GM19463 (cell line): ENCODE measurements at regions not wholly inside any gene's neighbourhood (a gene's known extent, or its start where the extent isn't known, plus 50 kb on each side); places are given as distances from the start of the nearest gene placed in this dataset.

ENCODE experiments used
- ATAC-seq: cut with Tn5 transposase; IDR thresholded peaks from one replicate; pipeline ENCODE4 v1.9.1; 2021; ENCODE audit warnings: mild to moderate bottlenecking, moderate library complexity; ENCODE audit not compliant: unreplicated experiment

DNA sequence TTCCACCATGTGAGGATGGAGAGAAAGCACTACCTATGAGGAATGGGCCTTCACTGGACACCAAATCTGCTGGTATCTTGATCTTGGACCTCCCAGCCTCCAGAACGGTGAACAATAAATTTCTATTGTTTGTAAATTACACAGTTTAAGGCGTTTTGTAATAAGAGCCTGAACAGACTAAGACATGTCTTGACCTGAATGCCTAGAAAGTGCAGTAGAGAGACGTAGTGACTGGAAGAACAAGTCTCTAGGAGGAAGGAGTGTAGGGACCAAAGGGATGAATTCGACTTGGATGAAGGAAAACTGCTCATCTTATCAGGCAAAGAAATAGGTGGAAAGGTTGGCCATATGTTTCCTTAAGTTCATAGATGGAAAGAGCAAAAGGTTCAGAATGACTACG is 309.8 kb upstream of the RGMB start:
- ATAC-seq: no peak

DNA sequence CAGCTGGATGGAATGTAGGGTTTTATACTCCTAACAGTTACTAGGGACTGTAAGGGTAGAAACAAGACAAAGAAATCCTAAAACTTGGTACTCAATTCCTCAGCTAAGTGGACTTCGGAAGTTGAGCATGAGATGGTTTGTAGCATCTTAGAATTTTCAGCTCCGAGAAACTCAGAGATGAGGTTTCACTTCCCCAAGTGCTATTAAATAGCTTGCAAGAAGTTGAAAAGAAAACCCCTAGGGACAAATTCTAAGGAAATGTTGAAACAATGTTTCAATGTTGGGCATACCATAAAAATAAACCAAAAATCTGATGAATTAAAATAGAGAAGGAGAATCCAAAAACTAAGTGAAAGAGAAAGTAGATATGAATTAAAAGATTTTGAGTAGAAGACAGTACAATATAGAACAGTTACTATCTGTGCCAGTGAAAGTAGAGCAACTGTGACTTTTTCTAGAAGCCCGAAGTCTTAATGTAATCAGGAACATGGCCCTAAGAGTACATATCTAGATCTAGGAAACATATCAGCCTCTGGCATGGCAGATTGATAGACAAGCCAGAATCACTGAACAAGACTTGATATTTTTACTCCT is 308.6 kb upstream of the RGMB start:
- ATAC-seq: peak; percentile 74

DNA sequence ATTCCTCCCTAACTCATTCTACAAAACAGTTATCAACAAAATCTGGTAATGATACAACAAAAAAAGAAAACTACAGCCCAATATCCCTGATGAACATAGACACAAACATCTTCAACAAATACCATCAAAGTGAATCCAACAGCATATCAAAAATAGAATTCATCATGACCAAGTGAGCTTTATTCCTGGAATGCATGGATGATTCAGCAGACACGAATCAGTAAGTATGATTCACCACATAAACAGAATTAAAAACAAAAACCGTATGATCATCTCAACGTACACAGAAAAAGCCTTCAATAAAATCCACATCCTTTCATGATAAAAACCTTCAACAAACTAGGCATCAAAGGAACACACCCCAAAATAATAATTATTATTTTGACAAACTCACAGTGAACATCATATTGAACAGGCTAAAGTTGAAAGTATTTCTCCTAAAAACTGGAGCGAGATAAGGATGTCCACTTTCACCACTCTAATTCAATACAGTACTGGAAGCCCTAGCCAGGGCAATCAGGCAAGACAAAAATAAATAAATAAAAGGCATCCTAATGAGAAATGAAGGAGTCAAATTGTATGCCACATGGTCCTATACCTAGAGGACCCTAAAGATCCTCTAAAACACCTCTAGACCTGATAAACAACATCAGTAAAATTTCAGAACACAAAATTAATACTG is 305.1 kb upstream of the RGMB start:
- ATAC-seq: no peak

DNA sequence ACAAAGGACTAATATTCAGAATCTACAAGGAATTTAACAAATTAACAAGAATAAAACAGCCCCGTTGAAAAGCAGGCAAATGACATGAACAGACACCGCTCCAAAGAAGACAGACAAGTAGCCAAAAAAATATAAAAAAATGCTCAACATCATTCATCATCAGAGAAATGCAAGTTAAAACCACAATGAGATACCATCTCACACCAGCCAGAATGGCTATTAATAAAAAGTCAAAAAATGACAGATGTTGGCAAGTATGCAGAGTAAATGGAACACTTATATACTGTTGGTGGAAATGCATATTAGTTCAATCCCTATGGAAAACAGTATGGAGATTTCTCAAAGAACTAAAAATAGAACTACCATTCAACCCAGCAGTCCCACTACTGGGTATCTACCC is 302.7 kb upstream of the RGMB start:
- ATAC-seq: no peak

DNA sequence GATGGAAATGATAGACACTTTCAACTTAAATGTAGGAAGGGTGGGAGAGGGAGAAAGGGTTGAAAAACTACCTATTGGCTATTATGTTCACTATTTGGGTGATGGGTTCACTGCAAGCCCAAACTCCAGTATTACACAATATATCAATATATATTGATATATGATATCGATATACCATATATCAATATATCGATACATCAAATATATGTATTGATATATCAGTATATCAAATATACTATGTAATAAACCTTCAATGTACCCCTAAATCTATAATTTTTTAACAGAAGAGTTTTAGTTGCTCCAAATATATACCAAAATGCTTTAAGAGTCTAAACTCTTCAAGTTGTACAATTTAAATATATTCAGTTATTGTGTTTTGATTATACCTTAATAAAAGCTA is 302.0 kb upstream of the RGMB start:
- ATAC-seq: no peak

DNA sequence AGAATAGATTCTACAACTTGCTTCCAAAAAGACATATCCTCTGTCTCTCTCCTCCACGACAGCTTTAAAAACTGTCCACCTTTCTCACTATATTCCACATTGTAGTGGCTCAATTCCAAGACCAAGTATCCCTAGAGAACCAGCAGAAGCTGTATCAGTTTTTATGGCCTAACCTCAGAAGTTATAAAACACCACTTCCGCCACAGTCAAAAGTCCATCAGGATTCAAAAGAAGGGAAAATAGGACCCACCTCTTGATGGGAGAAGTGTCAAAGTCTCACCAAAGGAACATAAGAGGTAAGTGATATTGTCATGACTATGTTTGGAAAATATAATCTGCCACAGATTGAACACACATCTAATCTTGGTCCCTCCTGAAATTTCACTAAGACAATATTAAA is 299.2 kb upstream of the RGMB start:
- no peak for ATAC-seq

DNA sequence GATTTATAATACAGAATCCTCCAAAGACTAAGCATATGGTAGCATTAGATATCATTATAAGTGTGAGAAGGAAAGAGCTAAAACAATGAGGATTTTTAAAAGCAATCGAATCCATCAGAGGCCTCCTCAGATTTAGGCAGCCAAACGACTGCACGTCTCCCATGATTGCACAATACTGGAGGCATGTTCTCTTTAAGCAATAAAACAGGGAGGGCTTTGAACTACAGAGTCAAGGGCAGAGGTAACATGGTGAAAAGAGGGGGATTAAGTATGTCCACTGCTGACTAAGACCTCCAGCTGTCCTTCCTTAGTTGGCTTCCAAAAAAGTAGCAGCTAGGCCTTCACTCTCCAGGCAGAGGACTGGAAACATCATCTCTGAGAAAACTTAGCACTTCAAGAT is 298.7 kb upstream of the RGMB start:
- no peak for ATAC-seq

DNA sequence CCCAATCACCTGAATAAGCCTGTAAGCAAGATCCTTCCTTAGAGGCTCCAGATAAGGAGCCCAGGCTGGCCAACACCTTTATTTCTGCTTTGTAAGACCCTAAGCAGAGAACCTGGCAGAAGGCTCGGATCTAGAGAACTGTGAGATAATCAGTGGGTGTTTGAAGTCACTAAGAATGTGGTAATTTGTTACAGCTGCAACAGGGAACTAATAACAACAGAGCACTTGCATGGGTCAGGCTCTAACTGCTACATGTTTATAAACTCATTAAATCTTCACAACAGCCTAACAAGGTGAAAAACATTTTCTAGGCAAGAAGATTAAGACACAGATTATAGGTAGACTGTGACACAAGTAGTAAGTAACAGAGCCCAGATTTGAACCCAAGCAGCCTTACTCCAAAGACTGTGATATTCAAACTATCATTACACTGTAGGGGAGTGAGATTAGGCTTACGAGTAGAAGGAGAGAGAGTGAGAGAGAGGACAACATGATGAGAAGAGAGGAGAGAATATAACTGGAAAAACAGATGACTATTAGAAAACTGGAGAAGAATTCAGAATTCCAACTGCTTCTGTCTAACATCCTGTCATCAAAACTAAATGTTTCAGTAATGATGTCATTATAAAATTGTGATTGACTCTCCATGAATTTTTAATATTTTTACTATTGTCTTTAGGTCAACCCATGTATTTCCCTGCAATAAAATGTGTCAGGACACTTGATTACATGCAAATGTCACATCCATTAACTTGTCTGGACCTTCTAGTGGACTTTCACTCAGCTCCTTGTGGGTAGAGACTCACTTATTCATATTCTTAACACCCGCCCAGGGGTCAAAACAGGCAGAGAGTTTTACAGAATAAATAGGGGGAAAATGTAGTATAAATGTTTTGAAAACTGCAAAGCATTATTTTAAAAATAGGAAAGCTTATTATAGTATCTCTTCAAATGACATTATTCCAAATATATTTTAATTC is 290.9 kb upstream of the RGMB start:
- ATAC-seq: no peak

DNA sequence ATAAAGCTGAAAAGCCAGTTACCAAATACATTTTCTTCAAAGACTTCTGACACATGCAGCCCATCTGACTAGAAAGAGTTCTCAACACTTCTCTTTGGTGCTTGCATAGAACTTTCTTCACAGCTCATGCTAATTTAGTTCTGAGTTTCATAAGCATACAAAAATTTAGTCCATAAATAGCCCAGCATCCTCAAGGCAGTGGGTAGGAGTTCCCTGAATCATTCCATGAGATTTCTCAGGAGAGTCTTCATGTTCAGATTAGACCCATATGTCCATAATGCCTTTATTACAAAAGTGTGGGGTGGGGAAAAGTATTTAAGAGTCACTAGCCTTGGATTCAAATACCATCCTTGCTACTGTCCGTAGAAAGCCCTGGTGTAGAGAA is 290.2 kb upstream of the RGMB start:
- no peak for ATAC-seq

DNA sequence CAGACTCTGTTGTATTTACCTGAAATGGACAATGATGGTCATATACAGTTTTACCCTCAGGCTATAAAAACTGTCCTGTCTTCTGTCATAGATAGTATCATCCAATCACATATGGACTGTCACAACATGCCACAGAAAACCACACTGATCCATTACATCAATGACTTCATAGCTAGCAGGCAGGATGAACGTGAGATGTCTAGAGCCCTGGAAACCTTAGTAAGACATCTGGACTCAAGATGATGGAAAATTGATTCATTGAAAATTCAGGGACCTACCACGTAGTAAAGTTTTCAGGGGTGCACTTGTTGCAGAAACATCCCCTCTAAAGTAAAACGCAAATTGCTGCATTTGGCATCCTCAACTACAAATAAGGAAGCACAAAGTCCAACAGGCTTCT is 284.4 kb upstream of the RGMB start:
- ATAC-seq: no peak

DNA sequence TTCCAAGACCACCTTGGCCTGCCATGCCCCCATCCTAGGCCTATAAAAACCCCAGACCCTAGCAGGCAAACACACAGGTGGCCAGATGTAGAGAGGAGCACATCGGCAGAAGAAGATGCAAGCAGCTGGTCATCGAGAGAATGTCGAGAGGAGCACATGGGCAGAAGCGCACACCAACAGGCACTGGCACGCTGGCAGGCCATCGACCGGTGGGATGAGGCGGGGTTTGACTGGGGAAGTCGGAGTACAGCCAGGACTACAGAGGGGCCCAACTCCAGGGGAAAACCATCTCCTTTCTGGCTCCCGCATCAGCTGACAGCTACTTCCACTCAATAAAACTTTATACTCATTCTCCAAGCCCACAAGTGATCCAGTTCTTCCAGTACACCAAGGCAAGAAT is 283.1 kb upstream of the RGMB start:
- ATAC-seq: no peak

DNA sequence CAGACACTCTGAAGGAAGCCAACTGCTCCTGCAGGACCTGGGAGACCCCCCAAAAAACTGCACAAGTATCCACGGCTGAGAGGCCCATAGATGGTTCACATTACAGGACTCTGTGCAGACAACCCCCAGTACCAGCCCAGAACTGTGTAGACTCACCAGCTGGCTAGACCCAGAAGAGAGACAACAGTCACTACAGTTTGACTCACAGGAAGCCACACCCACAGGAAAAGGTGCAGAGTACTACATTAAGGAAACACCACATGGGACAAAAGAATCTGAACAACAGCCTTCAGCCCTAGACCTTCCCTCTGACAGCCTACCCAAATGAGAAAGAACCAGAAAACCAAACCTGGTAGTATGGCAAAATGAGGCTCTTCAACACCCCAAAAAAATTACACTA is 281.2 kb upstream of the RGMB start:
- no peak for ATAC-seq

DNA sequence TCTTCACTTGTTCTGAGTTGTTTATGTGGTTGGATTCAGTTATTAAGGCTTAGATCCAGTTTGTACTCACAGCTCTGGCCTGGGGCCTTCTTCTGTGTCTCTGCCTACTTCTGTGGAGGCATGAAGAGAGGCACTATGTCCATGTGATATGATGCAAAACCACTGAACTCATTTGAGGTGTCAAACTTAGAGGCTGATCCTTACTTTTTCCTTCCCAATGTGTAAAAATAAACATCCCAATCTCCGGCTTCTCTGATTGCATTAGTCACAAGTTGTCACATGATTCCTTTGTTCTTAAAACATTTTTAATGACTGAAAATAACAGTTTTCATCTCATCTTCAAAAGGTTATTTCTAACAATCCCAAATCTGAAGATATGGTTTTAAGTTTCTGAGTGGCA is 276.0 kb upstream of the RGMB start:
- ATAC-seq: no peak

DNA sequence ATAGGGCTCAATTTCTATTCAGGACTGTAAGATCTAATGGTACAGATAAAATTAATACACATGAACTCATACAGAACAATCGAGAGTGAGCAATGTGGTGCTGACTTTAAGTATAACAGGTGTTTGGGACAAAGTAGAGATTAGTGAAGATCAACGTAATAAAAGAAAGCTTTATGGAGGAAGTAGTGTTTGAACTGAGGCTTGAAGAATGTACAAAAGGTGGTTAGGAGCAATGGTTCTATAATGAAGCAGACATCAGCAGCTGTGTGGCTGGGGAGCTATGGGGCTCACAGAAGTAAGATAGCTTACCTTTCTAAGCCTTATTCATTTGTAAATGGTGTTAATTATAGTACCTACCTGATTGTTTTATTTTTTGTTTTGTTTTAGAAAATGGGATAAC is 275.4 kb upstream of the RGMB start:
- ATAC-seq: no peak

DNA sequence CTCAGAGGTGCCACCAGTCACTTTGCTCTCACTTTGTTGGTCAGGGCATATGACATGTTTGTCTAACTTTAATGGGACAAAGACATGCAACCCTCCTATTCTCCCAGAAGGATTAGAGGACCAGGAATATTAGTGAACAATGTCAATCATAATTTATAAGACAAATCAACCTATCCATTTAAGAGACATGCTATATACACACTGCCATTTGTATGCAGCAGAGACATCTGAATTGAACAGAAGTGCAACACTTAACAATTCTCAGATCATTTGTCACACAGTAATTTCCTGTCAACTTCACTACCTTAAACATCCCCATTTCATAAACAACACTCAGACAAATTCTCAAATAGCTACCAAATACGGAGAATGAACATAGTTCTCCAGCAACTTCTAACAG is 273.6 kb upstream of the RGMB start:
- ATAC-seq: no peak

DNA sequence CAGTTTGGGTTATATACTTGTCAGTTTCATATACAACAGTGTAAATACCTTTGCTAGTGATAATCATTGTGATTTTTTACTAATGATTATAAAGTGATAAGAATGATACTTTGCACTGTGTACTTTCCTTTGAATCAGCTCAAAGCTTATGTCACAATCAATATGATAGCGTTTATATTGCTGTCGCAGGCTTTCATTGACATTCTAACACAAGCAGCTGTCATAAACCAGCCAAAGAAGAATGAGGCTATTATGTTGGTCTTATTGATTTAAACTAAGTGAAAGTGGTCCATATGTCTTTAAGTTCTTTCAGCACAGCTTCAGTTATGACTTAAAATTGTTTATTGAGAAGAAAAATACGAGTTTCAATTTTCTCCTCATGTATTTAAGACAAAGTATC is 272.7 kb upstream of the RGMB start:
- ATAC-seq: no peak

DNA sequence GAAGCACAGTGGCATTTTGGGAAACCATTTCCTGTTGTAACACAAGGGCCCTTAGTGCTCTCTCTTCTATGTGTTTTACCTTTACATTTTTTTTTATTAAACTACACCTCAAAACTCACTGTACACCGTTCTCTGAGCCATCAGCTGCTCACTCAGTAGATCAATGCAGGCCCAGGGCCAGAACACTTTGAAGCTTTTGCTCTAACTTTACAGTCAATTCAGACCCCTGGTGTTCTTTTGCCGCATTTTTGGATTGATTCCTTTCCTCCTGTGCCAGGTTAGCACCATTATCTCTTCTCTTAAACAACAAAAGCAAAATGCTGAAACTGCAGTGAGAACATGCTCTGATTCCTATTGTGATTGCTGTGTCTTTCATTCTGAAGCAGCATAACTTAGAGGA is 269.8 kb upstream of the RGMB start:
- ATAC-seq: no peak

DNA sequence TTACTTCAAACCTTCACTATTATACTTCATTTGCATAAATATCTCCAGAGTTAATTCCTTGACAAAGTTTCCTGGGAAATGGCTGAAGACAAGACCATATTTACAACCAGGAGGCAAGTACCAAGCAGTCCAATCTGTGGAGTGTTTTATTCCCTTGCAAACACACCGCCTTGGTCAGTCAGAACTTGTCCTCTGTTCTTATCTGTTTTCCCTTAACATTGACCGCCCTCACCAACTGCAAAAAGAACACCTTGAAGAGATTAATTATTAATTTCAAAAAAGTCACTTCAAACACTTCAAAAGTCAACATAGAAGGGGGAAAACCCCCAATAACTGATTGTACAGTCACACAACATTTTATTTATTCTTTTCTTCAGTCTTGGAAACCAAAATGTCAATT is 269.0 kb upstream of the RGMB start:
- ATAC-seq: no peak

DNA sequence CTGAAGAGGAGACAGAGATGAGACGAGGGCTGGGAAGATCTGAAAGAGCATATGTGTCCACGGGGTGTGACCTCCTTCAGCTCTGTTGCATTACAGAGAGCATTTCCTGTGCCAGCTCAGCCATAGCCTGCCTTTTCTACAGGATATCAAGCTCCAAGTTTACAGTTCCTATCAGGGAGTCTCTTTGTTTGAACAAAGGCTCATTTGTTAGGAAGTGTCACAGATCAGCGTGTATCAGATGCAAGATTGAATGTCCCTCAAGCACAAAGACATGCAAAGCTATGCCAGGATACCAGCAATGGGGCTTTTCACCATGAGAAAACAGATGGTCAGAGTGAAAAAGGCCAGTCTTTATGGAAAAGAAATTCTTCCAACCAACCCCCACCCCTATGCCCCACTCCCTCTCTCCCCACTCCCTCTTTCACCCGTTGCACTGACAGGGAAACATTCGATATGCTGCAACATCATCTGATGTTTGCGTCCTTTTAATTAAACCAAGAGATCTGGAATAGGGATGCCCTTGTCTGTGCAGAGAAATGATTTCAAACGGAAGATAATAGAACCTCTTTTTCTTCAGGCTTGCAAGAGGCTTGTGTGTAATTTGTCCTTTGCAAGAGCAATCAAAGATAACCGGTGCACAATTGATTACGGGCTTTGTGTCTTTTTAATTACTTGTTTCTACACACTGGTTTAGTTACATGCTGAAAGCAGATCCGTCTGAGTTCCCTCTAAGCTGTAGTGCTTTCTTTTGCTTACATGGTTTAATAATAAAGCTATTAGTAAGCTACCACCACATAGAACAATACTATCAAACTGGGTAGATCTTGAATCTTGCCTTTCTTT is 263.1 kb upstream of the RGMB start:
- no peak for ATAC-seq

DNA sequence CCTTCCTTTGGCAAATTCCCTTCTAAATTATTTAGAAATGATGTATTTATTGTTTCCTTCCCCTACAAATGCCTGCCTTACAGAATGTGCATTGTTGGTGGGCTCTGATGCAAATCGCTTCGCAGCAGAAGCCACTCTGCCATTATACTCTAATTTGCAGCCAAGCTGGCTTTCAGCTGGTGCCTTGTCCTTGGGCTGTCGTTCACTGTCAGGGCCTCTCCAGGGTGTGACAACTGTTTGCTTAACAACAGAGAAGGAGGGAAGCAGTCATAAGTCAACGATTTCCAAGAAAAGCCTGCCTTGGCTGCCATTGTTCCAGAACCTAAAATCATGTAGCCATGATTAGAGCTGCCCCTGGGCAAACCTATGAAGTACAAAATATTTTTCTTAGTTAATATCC is 260.1 kb upstream of the RGMB start:
- no peak for ATAC-seq

DNA sequence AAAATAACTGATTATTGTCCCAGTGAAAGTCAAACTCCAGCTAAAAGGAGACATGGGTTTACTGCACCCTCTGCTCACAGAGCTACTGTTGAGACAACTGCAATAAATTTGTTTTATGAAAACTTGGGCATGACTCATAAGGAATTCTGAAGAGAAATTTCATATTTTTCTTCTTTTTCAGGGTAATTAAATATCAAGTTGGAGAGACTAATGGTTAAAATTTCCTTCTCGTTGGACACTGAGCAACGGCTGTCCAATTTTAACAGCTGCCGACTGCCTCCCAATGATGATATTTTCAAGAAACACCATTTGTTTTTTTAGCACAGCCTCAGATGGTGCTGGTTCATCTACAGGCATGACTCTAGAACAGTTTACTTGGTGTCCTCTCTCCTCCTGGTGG is 259.2 kb upstream of the RGMB start:
- ATAC-seq: no peak
